Ovary (tissue), 7 donors: ENCODE measurements at regions not wholly inside any gene's neighbourhood (a gene's known extent, or its start where the extent isn't known, plus 50 kb on each side); places are given as distances from the start of the nearest gene placed in this dataset.

Experiments used
- DNase-seq, 5 donors: peaks; one replicate each; pipeline ENCODE4 v3.0.0-alpha.2; 2019 to 2020
- H3K27ac ChIP-seq, 2 donors: fragments of 200-600 bp; one replicate each; pipeline versions ENCODE4 v1.5.1 to v1.8.0; 2019 to 2022
- H3K27me3 ChIP-seq: fragments of 200-600 bp; one replicate; pipeline ENCODE4 v1.8.0; 2022
- H3K36me3 ChIP-seq: fragments of 200-600 bp; sonication (generic); one replicate; pipeline ENCODE4 v1.5.1; 2019
- H3K4me1 ChIP-seq: one replicate; pipeline ENCODE4 v1.8.1; 2013; ENCODE audit warnings: mild to moderate bottlenecking, moderate library complexity; ENCODE audit not compliant: insufficient read depth
- H3K4me3 ChIP-seq: fragments of 200-600 bp; sonication (generic); one replicate; pipeline ENCODE4 v1.5.1; 2017
- H3K9me3 ChIP-seq, 2 donors: fragments of 200-600 bp in 1 of 2; sonication (generic) in 1 of 2; one replicate each; pipeline versions ENCODE4 v1.5.1 to v1.8.1; 2013 to 2019; ENCODE audit warnings: mild to moderate bottlenecking in 1 of 2, moderate library complexity in 1 of 2
- CTCF ChIP-seq, 3 donors: fragments of 450-650 bp in 2 of 3; fragments of 200-600 bp in 1 of 3; IDR thresholded peaks; one replicate each; pipeline versions ENCODE4 v1.5.1 to v1.8.0; 2016 to 2022; ENCODE audit warnings: antibody characterized with exemption in 3 of 3, mild to moderate bottlenecking in 1 of 3
- EP300 ChIP-seq: sonication (generic); formaldehyde crosslinking; IDR thresholded peaks from one replicate; pipeline ENCODE4 v1.6.1; 2017; ENCODE audit warnings: antibody characterized with exemption
- POLR2A ChIP-seq: fragments of 450-650 bp; IDR thresholded peaks from one replicate; pipeline ENCODE4 v1.6.1; 2017; ENCODE audit warnings: antibody characterized with exemption, mild to moderate bottlenecking, moderate library complexity
- WGBS, 3 donors: extraction: QIAGEN DNeasy Blood & Tissue Kit in 1 of 3; methylation state at CpG; one replicate each; pipeline versions ENCODE4 v1.1.5 to v1.1.7; 2013 to 2017; 5-methylcytosine and 5-hydroxymethylcytosine counted together
- intact Hi-C, 4 donors: fragments of 100-400 bp; cut with DNase I; formaldehyde crosslinking; loops; one replicate each; pipeline versions ENCODE4 v1.11.0 to v1.15.1; 2022 to 2023
- donor health status: DM: no; HTN: no; CAD: no; lungs with moderate emphysema.
- donor health status: DM: no; HTN: no; CAD: no.
- donor health status: Bipolar disorder and iron deficiency.
- donor health status: DM: no; HTN: no; CAD: no.
- donor health status: DM: yes; HTN: yes; CAD: no.

- Histone ChIP-seq H3K4me3 (no peak overlapping the region), H3K9me3 (no peaks in the 10 kb centered on the region), H3K27ac (no peak overlapping the region), H3K4me1 (no peaks in the 10 kb centered on the region), H3K36me3 (no peaks in the 10 kb centered on the region), H3K27me3 (no peaks in the 10 kb centered on the region)
- intact Hi-C loops = no loop called here
- no peak for TF ChIP-seq EP300
- TF ChIP-seq POLR2A = no peak
- no peak for TF ChIP-seq CTCF (IDR thresholded peaks at IDR 0.05)
- no peak for DNase-seq
- 84 to 93% (median 92%) methylated on average over 5 of the region's 5 CpGs for WGBS, 3 donors
Observed at GRCh38 chr5:5645891-5646290, 223.4 kb downstream of the ICE1 start.

- Histone ChIP-seq H3K4me3 (no peak overlapping the region), H3K4me1 (no peaks in the 10 kb centered on the region), H3K27ac (no peak overlapping the region), H3K9me3 (no peaks in the 10 kb centered on the region), H3K36me3 (no peaks in the 10 kb centered on the region), H3K27me3 (no peaks in the 10 kb centered on the region)
- TF ChIP-seq POLR2A = no peak
- TF ChIP-seq CTCF (IDR thresholded peaks at IDR 0.05) = no peak
- TF ChIP-seq EP300 = no peak
- no peak for DNase-seq
- intact Hi-C loops = no loop called here
- 65 to 88% (median 83%) methylated on average over 2 of the region's 2 CpGs for WGBS, 3 donors
Observed at GRCh38 chr5:5645198-5645597, 222.7 kb downstream of the ICE1 start.

- 76 to 82% (median 79%) methylated on average over 6 of the region's 6 CpGs for WGBS, 3 donors
- Histone ChIP-seq H3K27me3 (no peaks in the 10 kb centered on the region), H3K27ac (no peak overlapping the region), H3K9me3 (no peaks in the 10 kb centered on the region), H3K4me1 (no peaks in the 10 kb centered on the region), H3K36me3 (no peaks in the 10 kb centered on the region), H3K4me3 (no peak overlapping the region)
- intact Hi-C loops = no loop called here
- no peak for DNase-seq
- TF ChIP-seq CTCF (IDR thresholded peaks at IDR 0.05) = no peak
- no peak for TF ChIP-seq POLR2A
- TF ChIP-seq EP300 = no peak
Observed at GRCh38 chr5:5644249-5644648, 221.8 kb downstream of the ICE1 start.

- intact Hi-C loops = no loop called here
- H3K9me3 ChIP-seq = no peaks in the 10 kb centered on the region
Observed at GRCh38 chr5:5643481-5643880, 221.0 kb downstream of the ICE1 start.

More at GRCh38 chr5:5643481-5643880, 221.0 kb downstream of the ICE1 start:
- DNase-seq = no peak
- no peak overlapping the region for H3K27ac ChIP-seq
- TF ChIP-seq POLR2A = no peak
- TF ChIP-seq CTCF (IDR thresholded peaks at IDR 0.05) = no peak
- no peak for TF ChIP-seq EP300
- no peak overlapping the region for H3K4me3 ChIP-seq
- WGBS, 3 donors = 47 to 64% (median 63%) methylated on average over 4 of the region's 4 CpGs
- no peaks in the 10 kb centered on the region for H3K27me3 ChIP-seq
- no peaks in the 10 kb centered on the region for H3K36me3 ChIP-seq
- no peaks in the 10 kb centered on the region for H3K4me1 ChIP-seq
